SKM-1 (cell line): ENCODE measurements at regions not wholly inside any gene's neighbourhood (a gene's known extent, or its start where the extent isn't known, plus 50 kb on each side); places are given as distances from the start of the nearest gene placed in this dataset.

ENCODE experiments used
- DNase-seq: peaks from one replicate; lab custom pipeline; 2025; ENCODE audit not compliant: unreplicated experiment; lab: John Stamatoyannopoulos, UW

DNA sequence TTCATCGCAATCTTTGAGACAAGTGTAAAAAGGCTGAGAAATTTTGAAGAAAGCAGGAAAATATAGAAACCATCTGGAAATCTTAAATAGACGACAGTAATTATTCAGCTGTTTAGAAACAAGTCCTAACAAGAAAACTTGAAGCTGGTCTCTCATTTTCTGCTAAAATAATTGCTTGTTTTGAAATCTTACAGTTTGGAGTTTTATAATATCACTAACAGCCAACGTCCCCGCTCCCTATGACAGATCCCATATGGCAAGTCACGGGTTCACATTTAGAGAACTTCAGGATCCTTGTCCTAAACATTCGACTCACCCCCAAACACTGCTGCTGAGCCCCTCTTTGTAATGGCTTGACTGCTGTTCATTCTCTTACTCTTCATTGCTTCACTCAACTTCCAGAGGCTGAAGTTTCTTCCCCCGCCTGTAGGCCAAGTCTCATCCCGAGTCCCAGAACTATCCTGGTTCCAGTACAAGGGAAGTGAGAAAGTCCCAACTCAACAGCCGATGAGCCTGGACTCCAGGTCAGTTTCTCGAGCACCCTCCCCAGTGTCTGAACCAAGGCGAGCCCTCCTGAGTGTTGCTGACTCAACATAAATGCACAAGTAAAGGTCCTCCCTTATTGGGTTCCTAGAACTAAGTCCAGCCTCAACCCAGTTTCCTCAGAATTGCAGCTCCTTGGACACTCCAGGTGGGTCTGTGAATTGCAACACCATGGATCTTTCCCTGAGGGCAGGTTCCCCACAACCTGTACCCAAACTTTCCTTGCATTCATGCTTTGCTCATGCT is 93.4 kb upstream of the BACE2 start:
- no peak for DNase-seq

DNA sequence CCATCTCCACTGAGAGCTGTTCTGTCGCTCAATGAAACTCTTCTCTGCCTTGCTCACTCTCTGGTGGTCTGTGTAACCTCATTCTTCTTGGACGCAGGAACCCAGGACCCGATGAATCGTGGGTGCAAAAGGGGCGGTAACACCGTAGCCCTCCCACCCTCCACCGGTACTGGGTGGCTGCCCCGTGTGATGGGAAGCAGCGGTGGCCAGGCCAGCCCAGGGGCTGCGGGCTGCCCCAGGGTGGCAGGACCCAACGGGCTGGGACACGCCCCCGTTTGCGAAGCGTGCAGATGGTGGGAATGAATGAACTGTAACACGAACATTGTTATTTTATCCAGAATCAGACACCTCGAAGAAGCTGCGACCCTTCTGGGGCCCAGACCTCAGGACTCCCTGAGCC is 92.3 kb upstream of the BACE2 start:
- DNase-seq = no peak

DNA sequence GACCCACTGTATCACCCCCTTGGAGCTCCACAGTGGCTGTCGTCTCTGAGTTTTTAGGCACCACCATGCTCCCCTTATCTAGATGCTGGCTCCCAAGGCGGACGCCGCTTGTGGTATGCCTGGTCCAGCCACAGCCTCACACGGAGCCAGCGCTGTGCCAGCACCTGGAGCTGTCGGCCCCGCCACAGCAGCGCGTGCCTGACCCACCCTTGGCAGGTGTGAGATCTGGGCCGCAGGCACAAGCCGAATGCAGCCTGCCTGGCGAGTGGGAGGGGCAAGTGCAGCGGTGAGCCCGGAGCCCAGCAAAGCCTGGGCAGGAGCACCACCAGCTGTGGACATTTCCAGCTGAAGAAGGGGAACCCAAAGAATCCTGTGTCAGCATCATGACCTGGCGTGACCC is 91.9 kb upstream of the BACE2 start:
- no peak for DNase-seq

DNA sequence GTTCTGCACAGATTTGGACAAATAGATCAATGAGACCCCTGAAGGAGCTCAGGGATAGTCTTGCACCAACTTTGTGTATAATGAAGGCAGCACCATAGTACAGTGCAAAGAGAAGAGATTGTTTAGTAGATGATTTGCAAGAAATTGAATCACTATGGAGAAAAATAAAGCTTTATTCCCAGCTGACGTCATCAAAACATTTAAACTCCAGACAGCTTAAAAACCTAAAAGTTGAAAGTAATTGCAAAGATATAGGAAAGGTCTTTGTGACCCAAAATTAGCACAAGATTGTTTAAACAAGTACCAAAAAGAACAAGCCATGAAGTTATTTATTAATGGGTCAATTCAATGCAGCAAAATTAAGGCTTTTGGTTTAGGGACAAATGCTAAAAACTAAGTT is 88.8 kb upstream of the BACE2 start:
- DNase-seq = no peak

DNA sequence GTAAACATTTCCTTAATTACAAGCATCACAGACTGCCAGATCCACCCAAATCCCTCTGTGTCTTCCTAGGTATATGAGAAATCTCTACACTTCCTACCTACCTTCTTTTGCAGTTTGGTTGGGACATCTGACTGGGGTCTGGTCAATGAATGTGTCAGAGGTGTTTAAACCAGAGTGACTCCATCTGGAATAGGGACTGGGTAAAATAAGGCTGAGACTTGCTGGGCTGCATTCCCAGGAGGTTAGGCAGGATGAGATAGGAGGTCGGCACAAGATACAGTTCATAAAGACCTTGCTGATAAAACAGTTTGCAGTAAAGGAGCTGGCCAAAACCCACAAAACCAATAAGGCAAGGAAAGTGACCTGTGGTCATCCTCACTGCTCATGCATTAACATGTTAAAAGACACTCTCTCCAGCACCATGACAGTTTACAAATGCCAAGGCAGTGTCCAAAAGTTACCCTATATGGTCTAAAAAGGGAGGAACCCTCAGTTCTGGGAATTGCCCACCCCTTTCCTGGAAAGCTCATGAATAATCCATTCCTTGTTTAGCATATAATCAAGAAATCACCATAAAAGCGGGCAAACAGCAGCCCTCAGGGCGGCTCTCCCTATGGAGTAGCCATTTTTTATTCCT is 87.4 kb upstream of the BACE2 start:
- no peak for DNase-seq

DNA sequence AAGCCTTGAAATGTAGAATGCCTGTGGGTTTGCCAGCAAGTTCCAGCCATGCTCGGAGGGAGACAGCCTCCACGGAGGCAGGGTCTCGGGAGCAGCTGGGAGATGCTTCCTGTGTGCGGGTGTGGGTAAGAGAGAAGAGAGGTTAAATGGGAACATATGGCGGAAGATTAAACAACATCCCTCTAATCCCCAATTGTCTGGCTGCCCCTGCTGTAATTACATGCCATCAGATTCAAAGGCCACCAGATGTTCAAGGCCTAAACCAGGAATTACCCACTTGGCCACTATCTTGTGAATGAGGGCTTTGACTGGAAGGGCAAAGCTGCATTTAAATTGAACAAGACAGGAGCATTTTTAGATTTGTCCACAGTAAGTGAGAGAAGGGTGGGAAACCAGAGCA is 81.4 kb upstream of the BACE2 start:
- no peak for DNase-seq

DNA sequence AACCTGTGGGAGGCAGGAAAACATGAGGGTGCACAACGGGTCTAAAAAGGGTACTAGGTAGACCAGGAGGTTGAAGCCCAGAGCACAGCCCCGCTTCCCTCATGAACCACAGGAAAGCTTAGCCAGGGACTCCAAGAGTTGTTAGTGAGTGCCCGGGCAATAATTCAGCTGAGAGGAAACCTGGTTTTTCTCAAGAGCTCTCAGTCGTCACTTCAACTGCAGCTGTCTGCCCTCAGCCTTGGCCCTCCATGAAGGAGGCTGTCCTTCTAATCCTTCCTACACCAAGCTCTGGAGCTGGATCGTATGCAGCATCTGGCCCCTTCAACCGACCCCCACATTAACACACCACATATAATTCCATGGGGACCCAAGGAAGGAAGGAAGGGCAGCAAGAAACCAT is 77.0 kb upstream of the BACE2 start:
- DNase-seq = no peak

DNA sequence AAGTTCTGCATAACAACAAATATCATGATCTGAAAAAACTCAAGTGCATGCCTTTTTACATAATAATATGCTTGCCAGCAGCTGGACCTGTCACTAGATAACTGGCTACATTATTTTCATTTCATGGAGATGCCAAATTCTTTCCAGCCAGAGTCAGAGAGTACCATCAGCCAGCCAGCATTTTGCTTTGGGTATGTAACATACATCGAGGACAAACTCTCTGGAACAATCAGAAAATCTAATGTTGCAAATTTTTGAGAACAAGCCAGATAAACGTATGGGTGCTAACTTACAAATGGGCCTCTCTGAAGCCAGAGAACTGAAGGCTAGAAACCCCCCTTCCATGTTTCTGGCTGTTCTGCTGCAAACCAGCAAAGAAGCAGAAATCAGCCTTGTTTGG is 76.3 kb upstream of the BACE2 start:
- no peak for DNase-seq

DNA sequence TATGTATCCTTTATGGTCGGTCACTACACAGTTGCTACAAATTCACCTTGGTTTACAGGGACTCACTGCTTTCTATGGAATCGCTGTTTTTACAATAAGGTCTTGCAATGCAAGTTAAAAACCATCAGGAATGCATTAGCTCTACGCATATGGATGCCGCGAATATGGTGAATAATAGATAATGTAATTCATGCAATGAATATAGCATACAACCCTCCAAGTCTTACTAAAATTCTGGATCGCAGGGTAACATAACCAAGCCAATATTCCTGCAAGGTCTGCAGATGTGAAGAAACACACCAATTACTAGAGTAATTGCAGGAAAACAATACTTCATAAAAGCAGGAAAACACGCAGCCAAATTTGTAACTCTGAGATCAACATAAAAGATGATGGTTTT is 75.6 kb upstream of the BACE2 start:
- DNase-seq = no peak

DNA sequence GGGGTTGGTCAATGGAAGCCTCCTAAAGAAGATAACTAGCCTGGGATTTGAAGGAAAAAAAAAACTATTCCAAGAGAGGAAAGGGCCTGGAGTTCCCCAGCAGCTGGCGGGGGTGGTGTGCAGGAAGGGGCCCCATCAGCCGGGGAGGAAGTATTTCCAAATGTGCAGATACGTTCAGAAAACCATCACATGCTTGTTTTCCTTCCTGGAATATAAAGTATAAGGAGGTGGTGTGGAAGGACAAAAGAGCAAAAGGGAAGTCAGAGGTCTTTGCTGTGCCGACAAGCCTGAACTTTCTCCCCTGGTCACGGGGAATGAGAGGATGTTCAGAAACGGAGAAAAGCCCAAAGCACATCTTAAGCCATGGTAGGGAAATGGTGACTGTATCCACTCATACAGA is 72.0 kb upstream of the BACE2 start:
- DNase-seq = no peak

DNA sequence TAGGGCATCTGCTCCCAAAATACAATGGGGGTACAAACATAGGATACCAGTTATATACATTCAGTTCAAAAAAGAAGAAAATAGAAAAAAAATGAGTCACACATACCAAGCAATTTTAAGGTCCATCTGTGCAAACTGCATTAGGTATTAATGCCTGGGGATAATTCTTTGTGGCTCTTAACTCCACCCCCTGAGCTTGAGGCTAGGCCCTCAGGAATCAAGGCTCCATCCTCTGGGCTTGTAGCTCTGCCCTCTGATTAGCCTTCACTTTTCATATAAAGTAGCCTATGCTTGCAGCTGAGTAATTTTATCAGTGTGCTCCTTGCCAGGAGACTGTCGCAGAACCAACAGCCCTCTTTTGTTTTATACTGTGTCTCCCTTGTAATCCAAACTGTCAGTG is 69.9 kb upstream of the BACE2 start:
- DNase-seq = no peak

DNA sequence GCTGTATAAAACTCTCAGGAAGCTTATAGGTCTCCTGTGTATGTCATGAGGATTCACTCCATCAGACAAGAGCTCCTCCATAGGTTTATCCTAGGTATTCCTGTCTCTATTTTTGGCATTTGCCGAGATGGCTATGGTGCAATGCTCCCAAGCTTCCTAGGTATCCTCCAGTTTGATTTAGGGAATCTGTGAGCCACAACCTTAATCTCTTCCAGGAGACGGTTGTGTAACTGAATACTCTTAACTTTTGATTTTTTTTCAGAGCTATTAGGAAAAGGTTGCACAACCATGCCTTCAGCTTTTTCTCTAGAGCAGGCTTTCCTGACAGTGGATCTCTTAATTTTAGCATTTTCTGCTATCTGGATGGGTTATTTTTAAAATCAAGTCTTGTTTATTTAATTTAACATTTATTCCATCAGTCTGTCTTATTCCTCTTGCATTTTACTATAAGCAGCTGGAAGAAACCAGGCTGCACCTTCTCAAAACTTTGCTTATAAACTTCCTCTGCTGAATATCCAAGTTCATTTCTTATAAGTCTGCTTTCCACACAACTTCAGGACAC is 69.4 kb upstream of the BACE2 start:
- no peak for DNase-seq

DNA sequence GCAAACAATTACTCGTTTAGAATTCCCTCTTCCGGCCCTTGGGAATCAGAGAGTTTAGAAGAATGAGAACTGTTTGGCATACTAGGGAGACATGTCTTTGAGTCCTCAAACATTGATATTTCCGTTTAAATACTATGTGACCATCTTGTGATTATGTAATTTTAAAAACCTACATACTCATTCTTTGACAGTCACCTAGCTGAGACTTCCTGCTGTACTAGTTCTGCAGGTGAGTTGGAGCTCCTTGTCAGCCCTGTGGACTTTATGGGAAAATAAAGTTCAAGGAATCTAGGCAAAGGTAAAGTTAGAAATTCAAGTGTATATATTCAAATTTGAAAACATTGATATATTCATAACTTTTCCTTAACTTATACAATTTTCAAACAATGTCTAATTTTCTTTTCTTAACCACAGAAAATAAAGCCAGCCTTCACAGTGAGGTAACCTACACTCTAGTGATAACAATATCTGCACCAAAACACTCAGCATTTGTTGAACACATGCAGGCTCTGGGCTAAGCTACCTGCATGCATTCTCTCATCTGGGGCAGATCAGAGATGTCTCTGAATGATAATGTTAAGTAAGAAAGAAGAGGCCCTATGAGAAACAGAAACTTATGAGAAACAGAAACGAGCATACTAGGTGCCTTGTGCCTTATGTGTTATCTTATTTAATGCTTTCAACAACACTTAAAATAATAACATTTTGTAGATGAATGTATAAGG is 67.0 kb upstream of the BACE2 start:
- DNase-seq = no peak

DNA sequence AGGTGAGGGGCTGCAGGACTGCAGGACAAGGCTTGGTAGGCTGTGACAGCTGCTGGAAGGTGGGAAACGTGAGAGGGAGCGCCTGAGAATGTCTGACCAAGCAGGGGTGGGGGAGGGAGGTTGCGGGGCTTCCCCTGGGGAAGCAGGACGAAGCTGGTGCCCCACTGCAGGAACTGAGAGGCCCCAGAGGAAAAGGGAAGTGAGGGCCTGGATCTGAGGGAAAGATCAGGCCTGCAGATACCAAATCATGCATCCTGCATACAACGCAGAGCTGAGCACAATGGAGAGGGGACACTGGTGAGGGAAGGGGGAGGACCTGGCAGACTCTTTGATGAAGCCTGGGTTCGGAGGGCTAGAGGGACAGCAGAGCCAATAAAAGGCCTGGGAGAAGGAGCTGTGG is 65.7 kb upstream of the BACE2 start:
- peak; percentile 18 for DNase-seq

DNA sequence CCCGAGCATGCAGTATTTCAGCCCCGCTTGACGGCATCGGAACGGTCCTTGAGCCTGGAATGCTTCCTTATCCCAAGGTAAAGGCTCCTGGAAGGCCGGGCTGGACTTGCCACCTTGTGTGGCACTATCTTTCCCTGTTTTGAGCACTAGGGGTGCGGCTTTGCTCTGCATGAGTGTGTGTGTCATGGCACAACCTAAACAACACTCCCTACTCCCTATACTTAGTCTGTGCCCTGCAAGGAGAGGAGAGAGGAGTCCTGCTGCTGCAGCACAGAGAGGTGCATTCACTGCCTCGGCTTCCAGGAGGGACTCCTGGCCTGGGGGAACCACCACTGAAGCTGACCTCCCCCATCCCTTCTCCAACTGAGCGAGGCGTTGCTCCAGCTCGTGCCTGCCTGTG is 60.4 kb upstream of the BACE2 start:
- DNase-seq = no peak

DNA sequence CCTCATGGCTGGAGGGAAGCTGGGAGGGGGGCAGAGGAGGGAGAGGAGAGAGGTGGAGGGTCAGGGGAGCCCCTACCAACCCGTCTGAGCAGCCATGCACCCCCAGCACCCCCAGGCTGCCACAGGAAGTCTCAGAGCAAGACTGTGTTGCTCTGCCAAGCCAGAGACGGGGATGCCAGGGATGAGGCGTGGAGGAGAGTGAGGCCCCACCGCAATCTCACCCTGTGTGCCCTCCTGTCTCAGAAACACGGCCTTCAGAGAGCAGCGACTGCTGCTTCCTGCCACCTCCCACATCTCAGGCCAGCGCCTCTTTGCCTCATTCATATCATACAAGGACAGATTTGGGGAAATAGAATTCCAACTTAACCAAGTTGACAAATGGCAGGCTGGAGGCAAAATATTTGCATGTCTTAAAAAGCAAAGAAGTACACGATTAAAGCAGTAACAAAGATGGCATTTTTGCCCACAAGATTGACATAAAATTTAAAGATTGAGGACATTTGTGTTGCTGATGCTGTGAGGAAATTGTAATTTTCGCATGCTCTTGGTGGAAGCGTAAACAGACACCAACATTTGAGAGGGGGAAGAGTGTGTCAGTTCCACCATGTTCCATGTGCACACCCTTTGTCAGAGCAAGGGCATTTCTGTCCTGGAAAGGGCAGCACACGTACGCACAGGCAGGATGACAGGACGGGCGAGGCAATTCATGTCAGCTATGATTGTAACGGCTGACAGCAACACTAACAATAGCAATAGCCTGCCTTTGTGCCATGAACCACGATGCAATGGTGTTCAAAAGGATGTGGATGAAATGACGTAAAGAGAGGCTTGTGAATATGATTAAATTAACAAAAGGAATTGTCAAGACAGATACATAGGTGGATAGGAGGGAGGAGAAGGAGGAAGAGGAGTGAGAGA is 59.0 kb upstream of the BACE2 start:
- no peak for DNase-seq

DNA sequence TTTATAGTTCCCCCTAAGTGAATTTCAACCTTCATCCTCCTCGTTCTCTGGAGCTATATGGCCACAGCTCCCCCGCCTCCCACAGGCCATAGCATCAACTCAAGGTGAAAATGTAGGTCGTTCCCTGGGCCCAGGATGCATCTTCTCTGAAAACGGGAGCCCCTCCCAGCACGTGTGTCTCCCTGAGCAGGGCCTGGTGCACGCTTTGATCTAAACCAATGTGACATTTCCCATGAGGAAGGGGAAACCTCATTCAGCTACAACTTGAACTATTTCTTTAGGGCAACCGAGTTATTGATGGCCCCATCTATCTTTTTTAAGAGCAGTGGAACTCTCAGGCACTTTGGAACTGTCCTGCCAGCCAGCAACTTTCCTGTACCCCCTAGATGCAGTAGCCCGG is 57.8 kb upstream of the BACE2 start:
- no peak for DNase-seq

DNA sequence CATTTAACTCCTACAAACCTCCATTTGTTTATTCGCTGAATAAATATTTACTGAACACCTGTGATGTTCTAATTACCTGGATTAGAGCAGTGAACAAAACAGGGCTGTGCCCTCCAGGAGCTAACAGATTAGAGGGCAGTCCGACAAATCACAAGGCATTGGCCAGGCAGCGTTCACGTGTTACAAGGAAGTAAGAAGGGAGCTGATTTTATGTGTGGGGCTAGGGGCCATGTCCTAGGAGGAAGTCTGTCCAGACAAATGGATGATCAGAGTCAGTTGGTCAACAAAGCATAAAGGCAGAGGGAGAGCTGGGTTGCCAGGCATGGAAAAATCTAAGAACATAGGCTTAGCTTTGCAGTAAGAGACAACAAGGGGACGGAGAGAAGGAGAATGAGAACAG is 57.3 kb upstream of the BACE2 start:
- no peak for DNase-seq

DNA sequence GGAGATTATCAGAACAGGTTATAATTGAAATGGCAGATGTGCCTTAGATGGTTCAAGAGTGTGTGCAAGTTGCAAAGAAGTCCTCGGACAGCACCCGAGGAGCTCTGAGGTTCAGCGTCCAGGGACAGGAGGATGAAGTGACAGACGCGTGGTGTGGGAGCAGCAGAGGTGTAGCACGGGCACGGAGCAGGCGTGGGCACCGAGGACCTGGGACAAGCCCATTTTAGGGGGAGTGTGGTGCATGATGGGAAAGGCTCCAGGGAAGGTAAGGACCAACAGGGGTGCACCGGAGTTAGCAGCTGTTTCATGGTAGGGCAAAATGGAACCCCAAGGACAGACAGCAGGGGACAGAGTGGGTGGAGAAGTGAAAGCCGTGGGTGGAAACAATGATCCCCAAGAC is 56.3 kb upstream of the BACE2 start:
- no peak for DNase-seq

DNA sequence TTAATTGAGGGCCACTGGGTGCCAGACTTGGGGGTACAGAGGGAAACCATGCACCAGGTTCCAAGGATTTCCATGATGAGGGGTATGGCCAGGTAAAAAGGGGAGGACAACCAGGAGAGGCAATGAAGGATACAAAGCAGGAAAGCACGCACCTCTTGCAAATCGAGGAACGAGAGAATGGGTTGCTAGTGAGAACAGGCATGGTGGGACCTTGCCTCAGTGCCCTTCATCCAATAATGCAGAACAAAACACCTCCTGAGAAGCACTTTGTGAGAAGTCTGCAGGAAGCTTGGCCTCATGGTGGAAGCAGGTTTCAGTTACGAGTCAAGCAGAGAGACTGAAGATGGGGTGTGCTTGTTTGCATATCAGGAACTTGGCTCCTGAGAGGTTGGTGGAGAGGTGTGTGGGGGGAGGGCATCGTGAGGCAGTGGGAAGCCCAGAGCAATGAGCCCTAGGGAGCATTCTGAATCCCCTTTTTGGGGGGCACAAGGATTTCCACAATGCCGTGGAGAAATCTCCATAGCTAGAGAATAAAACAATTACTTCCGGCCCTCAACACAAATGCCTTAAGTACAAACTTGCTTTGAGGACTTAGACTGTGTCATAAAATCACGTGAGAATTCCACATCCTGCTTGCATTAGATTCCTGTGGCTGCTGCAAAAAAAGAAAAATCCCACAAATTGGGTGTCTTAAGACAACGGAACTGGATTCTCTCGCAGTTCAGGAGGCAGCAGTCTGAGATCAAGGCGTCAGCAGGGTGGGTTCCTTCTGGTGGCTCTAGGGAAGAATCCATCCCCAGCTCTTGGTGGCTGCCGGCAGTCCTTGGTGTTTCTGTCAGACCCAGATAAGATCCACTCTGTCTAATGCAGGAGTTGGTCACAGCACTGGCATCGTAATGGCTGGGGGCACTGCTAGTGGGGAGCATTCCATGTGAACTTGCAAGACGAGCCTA is 54.9 kb upstream of the BACE2 start:
- peak; percentile 35 for DNase-seq
